IMR-90 (cell line): ENCODE measurements at regions not wholly inside any gene's neighbourhood (a gene's known extent, or its start where the extent isn't known, plus 50 kb on each side); places are given as distances from the start of the nearest gene placed in this dataset.

Source experiments
- ATAC-seq: fragments of 200-7000 bp; cut with Tn5 transposase; 2 replicates; pipeline ENCODE4 v1.9.1; 2020; ENCODE audit warnings: low read depth, mild to moderate bottlenecking, moderate library complexity
- BruUV-seq: library from RNA; stranded (reverse); fragments of 400-500 nt; replicated peaks from 2 replicates; lab custom pipeline; 2021; lab: Mats Ljungman, UMichigan
- CTCF ChIA-PET: fragments of 300-600 bp; formaldehyde crosslinking; extraction: SDS; loops from one replicate; lab custom pipeline; 2021; ENCODE audit warnings: antibody characterized with exemption; lab: Yijun Ruan, JAX
- POLR2A ChIA-PET: fragments of 300-600 bp; sonication (Branson Sonifier 250); formaldehyde crosslinking; loops from one replicate; lab custom pipeline; 2022; ENCODE audit warnings: antibody characterized with exemption; ENCODE audit not compliant: unreplicated experiment; lab: Charles Lee
- DNase-seq: peaks from one replicate; pipeline ENCODE4 v3.0.0; 2013
- H2AFZ ChIP-seq: replicated peaks from 2 replicates; pipeline ENCODE3; 2013; ENCODE audit warnings: low read length, mild to moderate bottlenecking; ENCODE audit not compliant: poor library complexity
- H2AK5ac ChIP-seq: 2 replicates; pipeline ENCODE4 v1.6.1; 2013; ENCODE audit warnings: low read depth, low read length, inconsistent platforms
- H2AK9ac ChIP-seq: replicated peaks from 2 replicates; pipeline ENCODE3; 2013; ENCODE audit warnings: mild to moderate bottlenecking, low read depth, low read length, moderate library complexity; ENCODE audit not compliant: poor library complexity
- H2BK120ac ChIP-seq: 2 replicates; pipeline ENCODE4 v1.6.1; 2013; ENCODE audit warnings: low read depth, low read length, inconsistent platforms
- H2BK15ac ChIP-seq: 3 replicates; pipeline ENCODE4 v1.6.1; 2013; ENCODE audit warnings: low read depth, low read length, inconsistent platforms
- H2BK20ac ChIP-seq: 2 replicates; pipeline ENCODE4 v1.6.1; 2013; ENCODE audit warnings: low read depth, mild to moderate bottlenecking, inconsistent platforms, low read length, moderate library complexity
- H2BK5ac ChIP-seq: 2 replicates; pipeline ENCODE4 v1.6.1; 2013; ENCODE audit warnings: mild to moderate bottlenecking, low read depth, low read length, inconsistent platforms; ENCODE audit not compliant: poor library complexity, severe bottlenecking
- H3K14ac ChIP-seq: replicated peaks from 2 replicates; pipeline ENCODE4 v1.6.1; 2013; ENCODE audit warnings: low read depth, low read length, inconsistent platforms
- H3K18ac ChIP-seq: 2 replicates; pipeline ENCODE4 v1.6.1; 2013; ENCODE audit warnings: low read depth, low read length, control low read depth
- H3K23ac ChIP-seq: 2 replicates; pipeline ENCODE4 v1.6.1; 2013; ENCODE audit warnings: low read depth, low read length, inconsistent platforms
- H3K27ac ChIP-seq: 2 replicates; pipeline ENCODE4 v1.5.1; 2013; ENCODE audit warnings: mild to moderate bottlenecking, control low read depth, low read length; ENCODE audit not compliant: insufficient read depth
- H3K27me3 ChIP-seq: 2 replicates; pipeline ENCODE4 v1.6.1; 2013; ENCODE audit warnings: low read length; ENCODE audit not compliant: control insufficient read depth, insufficient read depth
- H3K36me3 ChIP-seq: 2 replicates; pipeline ENCODE4 v1.6.1; 2013; ENCODE audit warnings: low read length, mixed read lengths; ENCODE audit not compliant: control insufficient read depth, insufficient read depth
- H3K4ac ChIP-seq: 2 replicates; pipeline ENCODE4 v1.6.1; 2013; ENCODE audit warnings: low read depth, low read length, inconsistent platforms
- H3K4me1 ChIP-seq: 2 replicates; pipeline ENCODE4 v1.6.1; 2013; ENCODE audit warnings: low read length, mixed read lengths; ENCODE audit not compliant: control insufficient read depth, insufficient read depth
- H3K4me2 ChIP-seq: 2 replicates; pipeline ENCODE4 v1.6.1; 2013; ENCODE audit warnings: low read depth, mild to moderate bottlenecking, control low read depth, low read length, moderate library complexity
- H3K4me3 ChIP-seq: 2 replicates; pipeline ENCODE4 v1.5.1; 2013; ENCODE audit warnings: low read depth, mild to moderate bottlenecking, control low read depth, low read length, moderate library complexity; ENCODE audit not compliant: insufficient read depth
- H3K56ac ChIP-seq: 2 replicates; pipeline ENCODE4 v1.6.1; 2013; ENCODE audit warnings: low read length, inconsistent platforms; ENCODE audit not compliant: insufficient read depth; ENCODE audit errors: extremely low read depth
- H3K79me1 ChIP-seq, 2 experiments: 2 replicates each; pipeline ENCODE4 v1.6.1; 2013; ENCODE audit warnings: low read length in 2 of 2, inconsistent platforms in 1 of 2, low read depth in 1 of 2
- H3K9ac ChIP-seq: 2 replicates; pipeline ENCODE4 v1.6.1; 2013; ENCODE audit warnings: low read depth, low read length, control low read depth
- H3K9me1 ChIP-seq: 2 replicates; pipeline ENCODE4 v1.6.1; 2013; ENCODE audit warnings: low read length, inconsistent platforms; ENCODE audit not compliant: insufficient read depth
- H3K9me3 ChIP-seq: 2 replicates; pipeline ENCODE4 v1.6.1; 2013; ENCODE audit warnings: low read length; ENCODE audit not compliant: control insufficient read depth, insufficient read depth
- H4K20me1 ChIP-seq: 2 replicates; pipeline ENCODE4 v1.6.1; 2013; ENCODE audit warnings: low read length, inconsistent platforms; ENCODE audit not compliant: insufficient read depth
- H4K5ac ChIP-seq: 2 replicates; pipeline ENCODE4 v1.6.1; 2013; ENCODE audit warnings: mild to moderate bottlenecking, low read depth, low read length, control low read depth
- H4K8ac ChIP-seq, 2 experiments: 2 replicates each; pipeline ENCODE4 v1.6.1; 2013; ENCODE audit warnings: low read depth in 2 of 2, low read length in 2 of 2, control low read depth in 1 of 2, inconsistent platforms in 1 of 2
- H4K91ac ChIP-seq: 2 replicates; pipeline ENCODE4 v1.6.1; 2013; ENCODE audit warnings: low read depth, low read length, inconsistent platforms; ENCODE audit not compliant: insufficient read depth
- BHLHE40 ChIP-seq: fragments of 150-350 bp; IDR thresholded peaks from 2 replicates; pipeline ENCODE4 v1.6.1; 2016; ENCODE audit warnings: mild to moderate bottlenecking, low read depth, low read length
- CEBPB ChIP-seq: IDR thresholded peaks from 2 replicates; pipeline ENCODE4 v1.6.1; 2012; ENCODE audit warnings: low read depth, low read length, improper control_type of control experiment
- CHD1 ChIP-seq: IDR thresholded peaks from 2 replicates; pipeline ENCODE4 v1.6.1; 2012; ENCODE audit warnings: low read depth, low read length, improper control_type of control experiment
- FOS ChIP-seq: fragments of 150-350 bp; IDR thresholded peaks from 2 replicates; pipeline ENCODE4 v1.6.1; 2016; ENCODE audit warnings: low read depth, low read length
- MAFK ChIP-seq: IDR thresholded peaks from 2 replicates; pipeline ENCODE4 v1.6.1; 2012; ENCODE audit warnings: low read depth, low read length, improper control_type of control experiment
- MAZ ChIP-seq: IDR thresholded peaks from 2 replicates; pipeline ENCODE4 v1.6.1; 2012; ENCODE audit warnings: low read depth, mild to moderate bottlenecking, low read length, improper control_type of control experiment, moderate library complexity, borderline replicate concordance
- MXI1 ChIP-seq: IDR thresholded peaks from 2 replicates; pipeline ENCODE4 v1.6.1; 2012; ENCODE audit warnings: low read depth, mild to moderate bottlenecking, low read length, moderate library complexity, borderline replicate concordance
- NFE2L2 ChIP-seq: fragments of 150-350 bp; IDR thresholded peaks from 2 replicates; pipeline ENCODE4 v1.6.1; 2016; ENCODE audit warnings: low read depth, mild to moderate bottlenecking, low read length
- POLR2A ChIP-seq: IDR thresholded peaks from 2 replicates; pipeline ENCODE4 v1.6.1; 2012; ENCODE audit warnings: mild to moderate bottlenecking, low read depth, low read length
- RAD21 ChIP-seq: IDR thresholded peaks from 2 replicates; pipeline ENCODE4 v1.6.1; 2012; ENCODE audit warnings: low read length, improper control_type of control experiment
- RCOR1 ChIP-seq: IDR thresholded peaks from 2 replicates; pipeline ENCODE4 v1.6.1; 2012; ENCODE audit warnings: mild to moderate bottlenecking, low read length, improper control_type of control experiment; ENCODE audit not compliant: insufficient replicate concordance
- RFX5 ChIP-seq: IDR thresholded peaks from 2 replicates; pipeline ENCODE4 v1.8.0; 2012; ENCODE audit warnings: low read depth, mild to moderate bottlenecking, low read length, moderate library complexity
- SMC3 ChIP-seq: fragments of 150-350 bp; IDR thresholded peaks from 2 replicates; pipeline ENCODE4 v1.6.1; 2016; ENCODE audit warnings: low read depth, mild to moderate bottlenecking, antibody characterized with exemption, low read length, moderate library complexity
- WGBS, 2 experiments: methylation state at CpG; one replicate each; pipeline versions ENCODE4 v1.1.5 to v1.1.7; 2013; ENCODE audit warnings: missing lambda C conversion rate in 2 of 2; ENCODE audit not compliant: insufficient read length in 1 of 2; ENCODE audit errors: extremely low coverage in 2 of 2; 5-methylcytosine and 5-hydroxymethylcytosine counted together
- dilution Hi-C: fragments of 300-500 bp; cut with HindIII; formaldehyde crosslinking; loops from one replicate; pipeline ENCODE4 v1.14.3; 2018; ENCODE audit warnings: low sequenced_read_pairs; ENCODE audit not compliant: unreplicated experiment
- in situ Hi-C: fragments of 300-500 bp; cut with MboI; formaldehyde crosslinking; loops from 3 replicates; pipeline ENCODE4 v1.14.3; 2019; ENCODE audit warnings: low sequenced_read_pairs, inconsistent platforms, mixed read lengths
- intact Hi-C: fragments of 100-400 bp; cut with micrococcal nuclease; formaldehyde crosslinking; loops from 2 replicates; pipeline ENCODE4 v1.10.0; 2022
- TF ChIP-seq, protein P1 (sequence below): fragments of 150-350 bp; IDR thresholded peaks from 2 replicates; pipeline ENCODE4 v1.6.1; 2016; ENCODE audit warnings: low read depth, mild to moderate bottlenecking, low read length, moderate library complexity, borderline replicate concordance
- TF ChIP-seq, protein P2 (sequence below): conservative IDR thresholded peaks from 2 replicates; pipeline ENCODE4 v1.5.1; 2012; ENCODE audit warnings: mild to moderate bottlenecking, low read depth, low read length, improper control_type of control experiment

DNA sequence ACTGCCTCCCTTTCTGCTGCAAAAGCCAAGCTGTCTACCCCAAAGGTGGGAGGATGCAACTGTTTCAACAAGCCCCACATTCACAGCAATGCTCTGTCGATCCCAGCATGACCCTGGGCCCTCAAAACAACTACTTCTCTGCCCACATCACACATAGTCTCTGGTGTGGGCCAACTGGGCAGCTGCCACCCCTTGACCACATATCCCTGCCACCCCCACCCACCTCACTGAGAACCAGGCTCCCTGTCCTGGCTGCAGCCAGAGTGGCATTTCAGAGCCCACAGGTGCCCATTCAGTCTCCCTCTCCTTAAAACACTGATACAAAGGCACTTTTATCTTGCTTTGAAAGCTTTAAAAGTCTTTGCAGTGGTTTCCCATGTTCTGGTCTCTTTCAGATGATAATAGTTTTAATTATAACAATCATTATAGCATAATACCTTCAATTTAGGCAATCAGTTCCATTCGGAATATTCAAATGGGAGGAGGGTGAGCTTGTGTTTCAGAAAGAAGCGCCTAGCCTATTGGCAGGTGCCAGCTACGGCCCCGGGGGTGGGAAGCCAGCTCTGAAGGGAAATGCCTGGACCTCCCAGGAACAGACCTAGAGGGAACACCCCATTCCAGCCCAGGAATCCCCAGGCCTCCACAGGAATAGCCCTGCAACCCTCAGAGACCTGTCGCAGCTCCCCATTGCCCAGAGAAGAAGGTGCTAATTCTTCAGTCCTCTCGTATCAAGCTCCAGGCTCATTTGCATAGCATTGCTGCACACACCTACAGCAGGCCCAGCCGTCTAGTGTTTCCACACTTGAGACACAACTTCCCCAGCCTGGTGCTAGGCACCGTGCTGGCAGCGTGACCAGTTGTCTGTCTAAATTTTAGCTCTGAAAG is 90.8 kb downstream of the C5orf15 start:
- no peak overlapping the region for H3K4me3 ChIP-seq
- no peak overlapping the region for H3K27ac ChIP-seq
- H3K4ac ChIP-seq, result no peak overlapping the region
- no peak overlapping the region for H2AK9ac ChIP-seq
- H4K5ac ChIP-seq, result no peak overlapping the region
- BruUV-seq, result no TSS peak
- no peak overlapping the region for H2BK20ac ChIP-seq
- H3K14ac ChIP-seq, result no peak overlapping the region
- DNase-seq (no peak), ATAC-seq (no peak)
- no peak overlapping the region for H3K18ac ChIP-seq
- no peak overlapping the region for H3K23ac ChIP-seq
- WGBS, 2 experiments, result 79% methylated on average over 2 of the region's 10 CpGs; no CpG with 5 or more reads in 1 of the 2 experiments
- H3K4me2 ChIP-seq, result no peak overlapping the region
- no peaks in the 10 kb centered on the region for H3K36me3 ChIP-seq
- H3K56ac ChIP-seq, result no peak overlapping the region
- H4K8ac ChIP-seq, result no peak overlapping the region
- dilution Hi-C loops, result no loop called here
- TF ChIP-seq MAZ (no peak), MAFK (no peak), FOS (no peak), CHD1 (no peak), SMC3 (no peak), POLR2A (no peak), NFE2L2 (no peak), RAD21 (no peak), CEBPB (no peak), RCOR1 (no peak), BHLHE40 (no peak), RFX5 (no peak), MXI1 (no peak)
- TF ChIP-seq, protein P1, sequence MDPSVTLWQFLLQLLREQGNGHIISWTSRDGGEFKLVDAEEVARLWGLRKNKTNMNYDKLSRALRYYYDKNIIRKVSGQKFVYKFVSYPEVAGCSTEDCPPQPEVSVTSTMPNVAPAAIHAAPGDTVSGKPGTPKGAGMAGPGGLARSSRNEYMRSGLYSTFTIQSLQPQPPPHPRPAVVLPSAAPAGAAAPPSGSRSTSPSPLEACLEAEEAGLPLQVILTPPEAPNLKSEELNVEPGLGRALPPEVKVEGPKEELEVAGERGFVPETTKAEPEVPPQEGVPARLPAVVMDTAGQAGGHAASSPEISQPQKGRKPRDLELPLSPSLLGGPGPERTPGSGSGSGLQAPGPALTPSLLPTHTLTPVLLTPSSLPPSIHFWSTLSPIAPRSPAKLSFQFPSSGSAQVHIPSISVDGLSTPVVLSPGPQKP, result no peak
- TF ChIP-seq, protein P2, sequence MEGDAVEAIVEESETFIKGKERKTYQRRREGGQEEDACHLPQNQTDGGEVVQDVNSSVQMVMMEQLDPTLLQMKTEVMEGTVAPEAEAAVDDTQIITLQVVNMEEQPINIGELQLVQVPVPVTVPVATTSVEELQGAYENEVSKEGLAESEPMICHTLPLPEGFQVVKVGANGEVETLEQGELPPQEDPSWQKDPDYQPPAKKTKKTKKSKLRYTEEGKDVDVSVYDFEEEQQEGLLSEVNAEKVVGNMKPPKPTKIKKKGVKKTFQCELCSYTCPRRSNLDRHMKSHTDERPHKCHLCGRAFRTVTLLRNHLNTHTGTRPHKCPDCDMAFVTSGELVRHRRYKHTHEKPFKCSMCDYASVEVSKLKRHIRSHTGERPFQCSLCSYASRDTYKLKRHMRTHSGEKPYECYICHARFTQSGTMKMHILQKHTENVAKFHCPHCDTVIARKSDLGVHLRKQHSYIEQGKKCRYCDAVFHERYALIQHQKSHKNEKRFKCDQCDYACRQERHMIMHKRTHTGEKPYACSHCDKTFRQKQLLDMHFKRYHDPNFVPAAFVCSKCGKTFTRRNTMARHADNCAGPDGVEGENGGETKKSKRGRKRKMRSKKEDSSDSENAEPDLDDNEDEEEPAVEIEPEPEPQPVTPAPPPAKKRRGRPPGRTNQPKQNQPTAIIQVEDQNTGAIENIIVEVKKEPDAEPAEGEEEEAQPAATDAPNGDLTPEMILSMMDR, result no peak
- in situ Hi-C loops, result no loop called here
- no peak overlapping the region for H2AFZ ChIP-seq
- no peak overlapping the region for H2AK5ac ChIP-seq
- H3K9ac ChIP-seq, result no peak overlapping the region
- no peak overlapping the region for H2BK15ac ChIP-seq
- H3K4me1 ChIP-seq, result no peaks in the 10 kb centered on the region
- H3K79me1 ChIP-seq, result no peaks in the 10 kb centered on the region
- POLR2A ChIA-PET, result no interaction called here
- H3K27me3 ChIP-seq, result peaks cover 31% of the 10 kb centered on the region
- H3K9me3 ChIP-seq, result no peaks in the 10 kb centered on the region
- no peaks in the 10 kb centered on the region for H3K9me1 ChIP-seq
- no peak overlapping the region for H4K91ac ChIP-seq
- CTCF ChIA-PET, result no interaction called here
- intact Hi-C loops, result no loop called here
- no peaks in the 10 kb centered on the region for H4K20me1 ChIP-seq
- no peak overlapping the region for H2BK5ac ChIP-seq
- H2BK120ac ChIP-seq, result no peak overlapping the region
